SK-N-MC (cell line): ENCODE measurements at regions not wholly inside any gene's neighbourhood (a gene's known extent, or its start where the extent isn't known, plus 50 kb on each side); places are given as distances from the start of the nearest gene placed in this dataset.

Experiments
- EZH2 ChIP-seq: fragments of 200-600 bp; sonication (generic); IDR thresholded peaks from one replicate; pipeline ENCODE4 v1.6.1; 2017; ENCODE audit warnings: antibody characterized with exemption
- POLR2AphosphoS5 ChIP-seq: IDR thresholded peaks from 2 replicates; pipeline ENCODE4 v1.6.1; 2012; ENCODE audit warnings: mild to moderate bottlenecking, low read depth, low read length, borderline replicate concordance

- no peak for TF ChIP-seq EZH2
- no peak for TF ChIP-seq POLR2AphosphoS5
Observed at GRCh38 chr17:45702666-45703266, 81.4 kb upstream of the CRHR1 start.
